ENCODE measurements at regions not wholly inside any gene's neighbourhood (a gene's known extent, or its start where the extent isn't known, plus 50 kb on each side); places are given as distances from the start of the nearest gene placed in this dataset.

DNA sequence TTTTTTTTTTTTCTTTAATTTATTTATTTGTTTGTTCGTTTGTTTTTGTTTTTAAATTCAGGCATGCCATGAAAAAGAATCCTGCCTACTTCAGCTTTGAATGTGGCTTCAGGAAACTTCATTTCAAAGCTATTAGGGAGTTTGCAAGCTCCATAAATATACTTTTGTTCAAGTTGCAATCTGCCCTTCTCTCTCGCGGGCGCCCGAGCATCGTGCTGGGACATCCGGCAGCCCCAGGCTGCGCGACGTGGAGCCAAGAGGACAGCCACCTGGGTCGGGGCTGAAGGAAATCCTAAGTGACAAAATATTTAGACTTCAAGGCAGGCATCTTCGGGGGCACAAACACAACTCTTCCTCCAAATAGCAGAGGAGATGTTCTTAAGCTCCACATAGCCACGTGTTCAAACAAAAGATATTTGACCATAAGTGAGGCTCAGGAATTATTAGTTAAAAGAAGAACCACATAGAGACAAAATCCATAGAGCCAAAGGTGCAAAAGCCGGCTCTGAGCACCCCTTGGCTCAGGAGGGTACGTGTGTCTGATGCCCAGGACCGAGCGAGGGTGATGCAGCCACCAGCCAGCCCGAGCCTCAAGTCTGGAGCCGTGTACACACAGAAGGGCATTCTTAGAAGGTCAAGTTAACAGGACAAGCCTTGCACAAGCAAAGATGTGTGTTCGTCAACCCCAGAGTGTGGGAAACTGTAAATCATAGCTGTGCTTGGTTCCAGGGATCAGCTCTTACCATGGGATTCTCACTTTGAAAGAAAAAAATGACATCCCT, 256.5 kb upstream of the SALL3 start:
- no peak for DNase-seq

- no peak for DNase-seq
Observed at GRCh38 chr18:78724214-78724914, 255.3 kb upstream of the SALL3 start.

DNA sequence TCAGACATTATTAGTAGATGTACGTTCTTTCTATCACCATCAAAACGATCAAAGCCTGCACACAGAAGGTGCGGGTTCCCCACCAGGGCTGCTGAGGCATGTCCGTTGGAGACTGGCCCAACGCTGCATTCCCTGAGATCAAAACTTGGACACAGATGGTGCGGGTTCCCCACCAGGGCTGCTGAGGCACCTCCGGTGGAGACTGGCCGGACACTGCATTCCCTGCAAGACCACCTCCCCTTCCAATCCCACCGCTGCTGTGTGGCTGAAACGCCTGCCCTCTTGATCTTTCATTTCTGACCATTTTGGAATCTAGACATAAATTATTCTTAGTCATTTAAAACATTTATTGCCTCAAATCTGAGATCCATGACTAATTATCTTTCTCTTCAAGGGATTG, 254.2 kb upstream of the SALL3 start:
- DNase-seq, result no peak

DNA sequence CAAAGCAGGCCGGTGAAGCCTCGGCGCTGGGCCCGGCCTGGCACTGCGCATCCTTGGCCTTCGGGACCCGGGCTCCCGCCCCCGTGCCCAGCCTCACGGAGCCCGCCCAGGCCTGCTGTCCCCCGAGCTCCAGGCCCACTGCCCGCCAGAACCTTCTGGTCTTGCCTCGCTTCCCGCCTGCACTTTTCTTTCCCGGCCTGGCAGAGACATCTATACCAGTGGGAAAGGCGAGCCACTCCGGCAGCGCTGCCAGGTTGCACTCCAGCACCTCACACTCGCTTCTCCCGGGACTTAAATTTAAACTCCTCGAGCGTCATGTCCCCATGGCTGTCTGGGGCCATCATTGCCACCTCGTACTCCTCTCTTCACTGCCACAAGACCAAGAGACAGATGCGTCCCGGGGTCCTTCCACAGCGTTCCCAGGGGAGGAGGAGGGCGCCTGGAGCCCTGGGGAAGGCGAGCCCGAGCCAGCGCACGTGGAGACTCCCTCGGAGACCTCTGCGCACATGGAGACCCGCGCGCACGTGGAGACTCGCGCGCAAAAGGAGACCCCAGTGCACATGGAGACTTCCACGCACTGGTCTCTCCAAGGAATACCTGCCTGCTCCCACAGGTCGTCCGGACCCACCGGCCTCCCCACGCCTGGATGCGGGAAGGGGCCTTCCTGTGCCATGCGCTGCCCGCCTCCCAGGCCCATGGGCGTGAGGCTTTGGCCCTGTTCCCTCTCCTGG, 253.1 kb upstream of the SALL3 start:
- DNase-seq, result no peak

- DNase-seq, result no peak
Observed at GRCh38 chr18:78727057-78727739, 252.4 kb upstream of the SALL3 start.

DNA sequence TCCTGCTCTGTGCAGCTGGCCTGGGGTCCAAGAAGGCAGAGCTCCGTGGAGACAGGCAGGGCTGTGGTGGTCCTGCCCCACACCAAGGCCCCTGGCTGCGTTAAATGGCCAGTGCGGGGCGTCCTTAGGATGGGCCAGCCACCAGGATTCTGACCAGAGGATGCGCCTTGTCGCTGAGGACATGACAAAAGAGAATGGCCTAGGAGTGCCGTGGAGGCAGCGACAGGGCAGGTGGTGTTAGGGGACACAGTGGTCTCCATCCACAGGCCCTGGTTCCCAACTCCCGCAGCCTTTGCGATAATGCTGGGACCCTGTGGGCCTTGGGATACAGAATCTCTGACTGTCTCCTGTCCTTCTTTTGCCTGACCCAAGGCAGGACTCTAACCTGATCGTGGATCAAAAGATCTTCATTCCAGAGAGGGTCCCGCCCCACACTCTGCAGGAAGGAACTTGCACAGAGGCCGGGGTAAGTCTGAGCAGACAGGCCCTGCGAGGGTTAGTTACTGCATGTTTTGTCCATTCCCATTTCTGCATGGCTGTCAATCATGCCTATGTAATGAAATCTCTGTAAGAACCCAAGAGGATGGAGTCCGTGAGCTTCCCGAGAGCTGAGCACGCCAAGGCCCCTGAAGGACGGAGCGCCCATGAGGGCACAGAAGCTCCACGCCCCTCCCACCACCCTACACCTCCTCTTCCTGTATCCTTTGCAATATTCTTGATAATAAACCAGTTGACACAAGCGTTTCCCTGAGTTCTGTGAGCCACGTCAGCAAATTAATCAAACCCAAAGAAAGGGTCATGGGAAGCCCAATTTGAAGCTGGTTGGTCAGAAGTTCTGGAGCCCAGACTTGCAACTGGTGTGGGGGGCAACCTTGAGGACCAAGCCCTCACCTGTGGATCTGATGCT, 251.5 kb upstream of the SALL3 start:
- no peak for DNase-seq

DNA sequence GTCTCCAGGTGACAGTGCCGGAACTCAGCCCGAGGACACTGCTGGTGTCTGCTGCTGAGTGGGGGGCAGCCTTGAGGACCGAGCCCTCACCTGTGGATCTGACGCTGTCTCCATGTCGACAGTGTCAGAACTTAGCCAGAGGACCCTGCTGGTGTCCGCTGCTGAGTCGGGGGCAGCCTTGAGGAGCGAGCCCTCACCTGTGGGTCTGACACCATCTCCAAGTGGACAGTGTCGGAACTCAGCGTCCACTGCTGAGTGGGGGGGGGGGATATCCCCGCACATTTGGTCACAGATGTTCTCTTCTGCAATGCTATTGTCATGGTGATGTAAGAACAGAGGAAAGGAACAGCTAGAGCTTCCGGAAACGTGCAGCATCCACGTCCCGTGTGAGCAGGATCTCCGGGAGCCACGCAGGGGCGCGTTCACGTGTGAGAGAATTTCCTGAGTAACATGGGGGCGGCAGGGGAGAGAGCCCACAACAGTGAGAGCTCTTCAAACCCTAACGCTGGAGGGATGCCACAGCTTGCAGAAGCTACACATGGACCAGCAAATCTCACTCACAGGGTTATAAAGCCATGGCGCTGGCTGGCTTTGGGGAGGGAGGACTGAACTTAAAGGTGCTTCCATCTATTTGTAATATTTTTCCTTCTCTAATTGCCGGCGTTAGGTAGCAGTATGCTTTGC, 250.7 kb upstream of the SALL3 start:
- no peak for DNase-seq

GRCh38 chr18:78730546-78730945, 249.1 kb upstream of the SALL3 start:
- DNase-seq, result no peak

- no peak for DNase-seq
Observed at GRCh38 chr18:78731016-78731397, 248.6 kb upstream of the SALL3 start.

- DNase-seq, result no peak
Observed at GRCh38 chr18:78731398-78732032, 248.1 kb upstream of the SALL3 start.

- no peak for DNase-seq
Observed at GRCh38 chr18:78732273-78733210, 247.1 kb upstream of the SALL3 start.

DNA sequence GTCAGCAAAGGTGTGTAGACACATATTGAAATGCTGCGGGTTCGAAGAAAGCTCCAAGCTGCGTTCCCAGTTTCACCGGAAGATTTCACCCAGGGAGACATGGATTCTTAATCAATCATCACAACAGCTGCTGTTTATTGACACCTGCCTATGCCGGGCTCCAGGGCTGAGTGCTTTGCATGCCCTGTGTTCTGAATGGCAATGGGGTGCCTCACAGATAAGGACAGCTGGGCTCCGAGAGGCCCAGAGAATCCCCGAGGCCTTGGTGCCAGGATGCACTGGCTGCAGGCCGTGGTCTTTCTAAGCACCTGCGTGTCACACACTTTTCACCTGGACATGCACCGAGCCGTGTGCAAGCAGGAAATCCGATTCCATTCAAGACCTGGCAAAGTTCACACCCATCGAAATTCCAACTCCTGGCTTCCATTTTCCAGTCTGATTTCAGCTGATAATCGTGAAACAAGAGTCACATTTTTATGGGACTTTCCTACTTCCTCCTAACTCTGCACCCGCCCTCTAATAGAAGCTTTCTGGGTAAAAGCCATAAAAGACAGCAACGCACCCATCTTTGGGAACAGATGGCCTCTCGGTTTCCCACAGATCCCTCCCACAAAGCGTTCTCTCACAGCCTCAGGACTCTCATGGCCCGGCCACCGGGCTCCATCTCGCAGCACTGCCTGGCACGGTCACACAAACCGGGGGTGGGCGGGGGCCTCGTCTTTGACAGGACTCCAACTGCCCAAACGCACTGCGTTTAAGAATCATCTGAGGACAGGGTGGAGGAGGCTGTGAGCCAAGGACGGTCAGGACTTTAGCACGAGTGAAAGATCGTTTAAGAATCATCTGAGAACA, 245.6 kb upstream of the SALL3 start:
- DNase-seq, result no peak

DNA sequence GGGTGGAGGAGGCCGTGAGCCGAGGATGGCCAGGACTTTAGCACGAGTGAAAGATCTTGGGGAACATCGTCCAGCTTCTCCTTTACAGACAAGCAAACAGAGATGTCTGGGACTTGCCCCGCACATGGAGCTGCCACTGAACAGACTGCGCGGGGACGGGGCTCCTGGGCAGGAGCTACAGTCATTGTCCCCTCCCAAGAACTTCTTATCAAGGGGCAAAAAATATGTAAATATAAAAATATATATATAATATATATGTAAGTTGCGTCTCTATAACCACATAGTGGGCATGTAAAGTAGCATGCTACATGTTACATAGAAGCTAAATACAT, 245.0 kb upstream of the SALL3 start:
- DNase-seq, result no peak

GRCh38 chr18:78735131-78736014, 244.2 kb upstream of the SALL3 start:
- no peak for DNase-seq

- DNase-seq, result no peak
Observed at GRCh38 chr18:78736015-78736690, 243.5 kb upstream of the SALL3 start.

DNA sequence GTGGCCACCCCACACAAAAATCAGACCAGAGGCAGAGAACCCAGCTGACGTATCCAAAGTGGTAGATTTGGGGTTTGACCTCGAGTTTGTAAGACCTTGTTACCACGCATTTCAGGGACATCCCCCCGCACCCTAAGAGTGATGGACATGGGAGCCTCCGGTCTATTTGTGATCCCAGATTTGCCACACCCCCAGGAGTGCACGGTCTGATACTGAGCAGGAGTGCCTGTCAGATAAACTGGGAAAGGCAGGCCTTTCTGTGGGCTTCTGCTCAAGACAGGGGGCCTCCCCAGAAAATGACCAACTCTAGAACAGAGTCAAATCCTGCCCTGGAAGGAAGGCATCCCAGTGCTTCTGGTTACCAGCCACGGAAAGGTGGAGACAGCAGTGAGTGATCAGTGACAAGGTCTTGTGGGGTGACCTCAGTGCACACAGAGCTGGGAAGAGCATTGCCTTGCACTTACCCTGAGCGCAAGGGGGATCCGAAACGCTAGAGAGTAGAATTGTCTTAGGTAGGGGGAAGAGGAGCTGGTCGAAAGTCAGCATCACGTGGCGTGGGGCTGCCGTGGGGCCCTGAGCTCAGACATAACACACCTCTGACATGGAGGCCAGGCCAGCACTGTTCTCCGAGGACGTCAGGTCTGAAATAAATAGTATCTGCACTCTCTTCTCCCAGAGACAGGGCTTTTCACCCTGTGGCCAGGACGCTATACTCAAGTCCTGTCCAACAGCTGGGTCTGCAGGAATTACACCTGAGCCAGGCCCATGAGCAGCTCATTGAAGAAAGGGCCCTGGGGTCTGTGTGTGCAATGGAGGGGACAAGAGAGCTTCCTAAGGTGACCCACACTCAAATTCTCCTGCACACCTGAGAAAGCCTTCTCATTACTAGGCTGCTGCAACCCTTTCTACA, 242.4 kb upstream of the SALL3 start:
- no peak for DNase-seq
